ENCODE measurements at regions not wholly inside any gene's neighbourhood (a gene's known extent, or its start where the extent isn't known, plus 50 kb on each side); places are given as distances from the start of the nearest gene placed in this dataset.

DNA sequence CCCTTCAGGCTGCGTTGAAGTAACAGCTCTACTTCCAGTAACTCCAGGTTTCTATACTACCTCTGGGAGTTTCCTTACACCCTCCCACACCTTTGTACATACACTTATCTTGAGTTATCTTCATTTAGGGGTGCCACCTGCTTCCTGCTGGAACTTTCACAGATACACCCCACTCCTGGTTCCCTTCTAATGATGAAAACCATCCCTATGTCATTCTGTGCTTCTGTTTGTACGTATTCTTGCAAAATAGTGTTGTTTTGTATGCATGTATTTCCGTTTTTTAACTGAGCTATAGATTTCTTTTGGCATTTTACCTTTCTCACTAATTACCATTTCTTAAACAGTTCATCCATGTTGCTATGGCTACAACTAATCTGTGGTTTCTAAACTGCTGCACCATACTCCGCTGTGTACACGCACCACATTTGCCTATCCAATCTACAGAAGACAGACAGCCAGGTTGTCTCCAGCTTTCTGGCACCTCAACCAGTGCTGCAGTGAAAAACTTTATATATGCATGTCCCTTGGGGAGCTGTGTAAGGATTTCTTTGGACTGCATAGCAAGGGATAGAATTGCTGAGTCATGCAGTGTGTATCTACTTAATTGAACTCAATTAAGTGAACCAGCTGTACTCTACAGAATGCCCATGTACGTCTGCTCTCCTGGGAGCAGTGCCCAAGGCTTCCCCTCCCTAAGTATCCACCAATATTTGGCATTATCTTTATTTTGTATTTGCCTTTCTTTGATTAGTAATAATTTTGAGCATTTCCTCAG lies 61.4 kb upstream of the ST8SIA2 start:
- DNase-seq, result no peak

DNA sequence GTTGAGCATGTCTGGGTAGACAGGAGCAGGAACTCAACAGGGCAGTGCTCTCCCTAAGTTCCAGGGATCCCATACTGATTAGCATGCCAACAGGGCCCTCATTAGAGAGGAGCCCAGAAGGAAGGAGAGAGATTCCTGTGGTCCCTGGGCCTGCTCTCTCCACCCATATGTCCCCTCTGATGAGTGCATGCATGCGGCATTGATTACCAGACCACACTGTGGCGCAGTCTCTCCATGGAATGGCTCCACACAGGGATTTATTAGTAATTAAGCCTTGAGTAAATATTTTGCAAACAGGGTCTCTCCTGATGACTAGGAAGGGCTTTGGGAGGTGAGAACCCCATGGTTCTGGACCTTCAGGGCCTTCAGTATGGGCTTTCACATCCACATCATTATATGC lies 60.0 kb upstream of the ST8SIA2 start:
- in situ Hi-C loops (cut with HindIII; ENCODE audit: low pct_ligation_motif_present, low pct_unique_long_range_greater_than_20kb, low sequenced_read_pairs), result no loop called here
- no peak for DNase-seq

More for the DNA sequence above, 61.4 kb upstream of the ST8SIA2 start:
- in situ Hi-C loops (cut with HindIII; ENCODE audit: low pct_ligation_motif_present, low pct_unique_long_range_greater_than_20kb, low sequenced_read_pairs), result no loop called here

DNA sequence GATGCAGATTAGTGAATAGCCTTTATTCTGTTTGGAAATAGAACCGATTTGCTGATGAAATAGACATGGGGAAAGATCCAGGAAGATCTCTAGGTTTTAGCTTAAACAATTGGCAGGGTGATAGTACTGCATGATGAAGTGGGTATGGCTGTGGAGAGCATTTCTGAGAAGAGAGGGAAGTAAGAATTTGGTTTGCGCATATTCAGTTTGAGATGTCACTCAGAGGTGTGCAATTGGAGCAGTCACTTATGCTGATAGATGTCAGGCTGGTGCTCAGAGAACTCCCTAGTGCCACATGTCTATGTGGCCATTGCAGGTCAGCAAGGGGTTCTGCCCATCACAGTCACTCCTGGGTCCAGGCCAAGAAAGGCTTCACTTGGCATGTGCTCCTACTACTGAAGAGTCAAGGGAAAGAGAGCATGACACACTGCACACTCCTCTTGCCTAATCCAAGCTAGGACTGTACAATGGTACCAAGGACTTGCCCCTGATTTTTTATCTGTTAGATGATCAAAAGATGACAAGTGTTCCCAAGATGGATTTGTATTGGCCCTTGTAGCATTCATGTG lies 57.2 kb upstream of the ST8SIA2 start:
- DNase-seq, result no peak
- in situ Hi-C loops (cut with HindIII; ENCODE audit: low pct_ligation_motif_present, low pct_unique_long_range_greater_than_20kb, low sequenced_read_pairs), result no loop called here

DNA sequence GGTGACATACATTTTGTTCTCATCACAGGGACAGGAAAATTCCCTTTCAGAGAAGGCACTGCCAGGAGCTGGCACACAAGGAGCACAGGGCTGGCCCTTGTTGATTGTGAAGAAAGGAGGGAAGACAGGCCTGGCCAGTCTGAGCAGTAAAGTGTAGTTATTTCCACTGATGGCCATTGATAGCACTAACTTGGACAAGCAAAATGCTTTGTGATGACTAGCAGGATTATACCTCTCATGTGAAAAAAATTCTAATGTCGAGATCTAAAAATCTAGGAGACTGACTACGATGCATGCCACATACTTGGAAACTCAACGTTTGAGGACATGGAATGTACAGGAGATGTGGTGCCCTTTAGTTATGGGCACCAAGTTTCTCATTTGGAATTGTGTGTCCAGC lies 54.3 kb upstream of the ST8SIA2 start:
- in situ Hi-C loops (cut with HindIII; ENCODE audit: low pct_ligation_motif_present, low pct_unique_long_range_greater_than_20kb, low sequenced_read_pairs), result no loop called here
- no peak for DNase-seq
